Endothelial cell (in vitro differentiated cells): ENCODE measurements at regions not wholly inside any gene's neighbourhood (a gene's known extent, or its start where the extent isn't known, plus 50 kb on each side); places are given as distances from the start of the nearest gene placed in this dataset.

Source experiments
- DNase-seq: peaks from one replicate; pipeline ENCODE4 v3.0.0; 2021; ENCODE audit warnings: low spot score
- H3K27ac Mint-ChIP-seq: one replicate; pipeline ENCODE4 v1.8.0; 2021; ENCODE audit warnings: mixed read lengths, inconsistent platforms; ENCODE audit not compliant: unreplicated experiment
- H3K27me3 Mint-ChIP-seq: one replicate; pipeline ENCODE4 v1.8.0; 2021; ENCODE audit warnings: mild to moderate bottlenecking, moderate library complexity, mixed read lengths, inconsistent platforms; ENCODE audit not compliant: unreplicated experiment
- H3K36me3 Mint-ChIP-seq: one replicate; pipeline ENCODE4 v1.8.0; 2021; ENCODE audit warnings: mild to moderate bottlenecking, low read depth, mixed read lengths, inconsistent platforms; ENCODE audit not compliant: unreplicated experiment
- H3K4me1 Mint-ChIP-seq: one replicate; pipeline ENCODE4 v1.8.0; 2021; ENCODE audit warnings: mild to moderate bottlenecking, mixed read lengths, inconsistent platforms; ENCODE audit not compliant: unreplicated experiment
- H3K4me3 Mint-ChIP-seq: one replicate; pipeline ENCODE4 v1.8.0; 2021; ENCODE audit warnings: mild to moderate bottlenecking, mixed read lengths, inconsistent platforms; ENCODE audit not compliant: unreplicated experiment
- H3K9me3 Mint-ChIP-seq: one replicate; pipeline ENCODE4 v1.8.0; 2021; ENCODE audit warnings: mixed read lengths, inconsistent platforms; ENCODE audit not compliant: unreplicated experiment
- TF ChIP-seq, protein P1 (sequence below): fragments of 200-600 bp; sonication (generic); IDR thresholded peaks from one replicate; pipeline ENCODE4 v1.5.0; 2021; ENCODE audit warnings: antibody characterized with exemption; ENCODE audit not compliant: unreplicated experiment

DNA sequence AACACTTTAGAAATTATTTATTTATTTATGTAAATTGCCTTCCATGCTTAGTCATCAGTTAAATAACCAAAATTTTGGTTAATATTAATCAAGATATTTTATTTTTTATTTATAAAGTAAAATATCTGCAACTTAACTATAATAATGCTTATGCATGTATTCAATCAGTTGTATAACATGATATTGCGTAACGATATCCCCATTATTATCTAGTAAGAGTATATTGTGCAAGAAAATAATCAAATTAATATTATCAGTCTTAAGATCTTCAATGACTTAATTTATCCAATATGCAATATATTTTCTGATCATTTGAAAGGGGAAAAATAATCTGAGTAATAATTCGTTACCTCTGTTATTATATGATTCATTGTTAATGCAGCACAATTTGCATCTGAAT, 596.7 kb downstream of the GABRG1 start:
- TF ChIP-seq, protein P1, sequence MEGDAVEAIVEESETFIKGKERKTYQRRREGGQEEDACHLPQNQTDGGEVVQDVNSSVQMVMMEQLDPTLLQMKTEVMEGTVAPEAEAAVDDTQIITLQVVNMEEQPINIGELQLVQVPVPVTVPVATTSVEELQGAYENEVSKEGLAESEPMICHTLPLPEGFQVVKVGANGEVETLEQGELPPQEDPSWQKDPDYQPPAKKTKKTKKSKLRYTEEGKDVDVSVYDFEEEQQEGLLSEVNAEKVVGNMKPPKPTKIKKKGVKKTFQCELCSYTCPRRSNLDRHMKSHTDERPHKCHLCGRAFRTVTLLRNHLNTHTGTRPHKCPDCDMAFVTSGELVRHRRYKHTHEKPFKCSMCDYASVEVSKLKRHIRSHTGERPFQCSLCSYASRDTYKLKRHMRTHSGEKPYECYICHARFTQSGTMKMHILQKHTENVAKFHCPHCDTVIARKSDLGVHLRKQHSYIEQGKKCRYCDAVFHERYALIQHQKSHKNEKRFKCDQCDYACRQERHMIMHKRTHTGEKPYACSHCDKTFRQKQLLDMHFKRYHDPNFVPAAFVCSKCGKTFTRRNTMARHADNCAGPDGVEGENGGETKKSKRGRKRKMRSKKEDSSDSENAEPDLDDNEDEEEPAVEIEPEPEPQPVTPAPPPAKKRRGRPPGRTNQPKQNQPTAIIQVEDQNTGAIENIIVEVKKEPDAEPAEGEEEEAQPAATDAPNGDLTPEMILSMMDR = no peak
- Mint-ChIP-seq H3K27ac (no peak overlapping the region), H3K9me3 (peaks cover 20% of the 10 kb centered on the region), H3K4me1 (no peaks in the 10 kb centered on the region), H3K4me3 (no peak overlapping the region), H3K36me3 (peaks cover 6% of the 10 kb centered on the region), H3K27me3 (peaks cover 2% of the 10 kb centered on the region)
- no peak for DNase-seq

DNA sequence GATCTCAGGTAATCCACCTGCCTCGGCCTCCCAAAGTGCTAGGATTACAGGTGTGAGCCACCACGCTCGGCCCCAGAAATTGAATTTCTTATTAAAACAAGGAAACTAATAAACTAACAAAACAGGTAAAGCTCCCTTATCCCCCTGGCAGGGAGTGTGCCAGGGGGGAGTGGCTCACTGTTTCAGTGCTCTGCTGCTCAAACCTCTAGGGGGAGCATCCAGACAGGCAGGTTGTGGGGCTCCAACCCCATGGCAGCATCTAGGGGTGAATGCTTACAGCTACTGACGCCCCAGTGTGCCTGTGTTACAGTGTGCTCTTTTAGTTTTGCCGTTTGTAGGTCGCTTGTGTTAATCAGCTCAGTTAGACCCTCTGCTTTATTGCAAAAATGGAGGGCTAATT, 605.0 kb downstream of the GABRG1 start:
- DNase-seq = no peak
- Mint-ChIP-seq H3K4me1 (no peaks in the 10 kb centered on the region), H3K27ac (no peak overlapping the region), H3K4me3 (no peak overlapping the region), H3K9me3 (peaks cover 19% of the 10 kb centered on the region), H3K27me3 (no peaks in the 10 kb centered on the region), H3K36me3 (no peaks in the 10 kb centered on the region)
- TF ChIP-seq, protein P1 = no peak

DNA sequence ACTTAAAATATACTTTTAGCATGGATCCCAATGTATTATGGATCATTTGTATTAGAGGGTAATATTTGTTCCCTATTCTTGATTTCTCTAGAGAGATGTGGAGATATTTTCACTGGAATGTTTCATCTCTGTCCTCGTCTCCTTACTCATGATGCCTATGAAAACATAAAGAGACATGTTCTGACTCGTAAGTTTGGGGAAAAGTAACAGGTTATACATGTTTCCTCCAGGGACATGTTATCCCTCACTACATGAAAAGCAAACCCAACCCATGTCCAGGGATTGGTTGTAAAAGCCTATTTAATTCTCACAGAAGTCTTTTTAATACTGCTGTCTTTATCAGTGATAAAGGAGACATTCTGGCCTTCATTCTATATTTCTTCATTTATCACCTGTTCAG, 621.4 kb downstream of the GABRG1 start:
- no peaks in the 10 kb centered on the region for H3K9me3 Mint-ChIP-seq
- no peaks in the 10 kb centered on the region for H3K27me3 Mint-ChIP-seq
- no peak overlapping the region for H3K27ac Mint-ChIP-seq
- H3K4me1 Mint-ChIP-seq = no peaks in the 10 kb centered on the region
- TF ChIP-seq, protein P1 = no peak
- no peak for DNase-seq
- H3K4me3 Mint-ChIP-seq = no peak overlapping the region
- no peaks in the 10 kb centered on the region for H3K36me3 Mint-ChIP-seq

DNA sequence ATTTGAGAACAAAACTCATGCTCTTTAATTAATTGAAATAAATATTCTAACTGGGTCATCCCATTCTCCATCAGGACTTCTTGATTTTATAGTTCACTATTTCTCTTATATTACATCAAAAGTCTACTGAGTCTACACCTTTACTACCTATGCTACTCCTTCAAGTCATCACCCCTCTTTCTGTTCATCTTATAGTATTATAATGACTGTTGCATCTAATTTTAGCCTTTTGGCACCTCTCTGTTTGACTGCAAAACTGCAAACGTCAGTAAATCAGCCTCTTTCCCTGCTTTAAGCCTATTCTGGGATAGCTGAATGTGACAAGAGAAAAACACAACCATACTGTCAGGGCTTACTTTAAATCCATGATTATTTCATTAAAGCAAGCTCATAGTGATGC, 639.1 kb downstream of the GABRG1 start:
- no peak overlapping the region for H3K27ac Mint-ChIP-seq
- no peak for DNase-seq
- H3K36me3 Mint-ChIP-seq = no peaks in the 10 kb centered on the region
- TF ChIP-seq, protein P1 = no peak
- no peaks in the 10 kb centered on the region for H3K4me1 Mint-ChIP-seq
- H3K4me3 Mint-ChIP-seq = no peak overlapping the region
- peaks cover 2% of the 10 kb centered on the region for H3K27me3 Mint-ChIP-seq
- H3K9me3 Mint-ChIP-seq = no peaks in the 10 kb centered on the region

DNA sequence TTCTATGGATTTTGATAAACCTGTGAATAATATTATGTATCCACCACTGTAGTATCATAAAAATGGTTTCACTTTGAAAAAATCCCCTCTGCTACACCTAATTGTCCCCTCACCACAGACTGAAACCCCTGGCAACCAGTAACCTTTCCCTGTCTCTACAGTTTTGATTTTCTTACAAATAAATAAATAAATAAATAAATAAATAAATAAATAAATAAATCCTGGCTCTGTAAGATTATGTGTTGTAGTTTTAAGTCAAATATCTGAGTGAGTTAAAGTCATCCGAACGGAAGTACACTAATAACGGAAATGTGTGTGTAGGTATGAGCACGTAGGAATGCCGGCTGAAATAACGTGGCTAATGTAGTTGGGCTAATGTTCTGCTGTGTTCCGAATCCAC, 641.5 kb downstream of the GABRG1 start:
- no peaks in the 10 kb centered on the region for H3K9me3 Mint-ChIP-seq
- H3K4me1 Mint-ChIP-seq = no peaks in the 10 kb centered on the region

More for the DNA sequence above, 641.5 kb downstream of the GABRG1 start:
- TF ChIP-seq, protein P1 = no peak
- no peak overlapping the region for H3K27ac Mint-ChIP-seq
- no peaks in the 10 kb centered on the region for H3K36me3 Mint-ChIP-seq
- no peak overlapping the region for H3K4me3 Mint-ChIP-seq
- H3K27me3 Mint-ChIP-seq = peaks cover 2% of the 10 kb centered on the region
- DNase-seq = no peak
